ENCODE measurements at regions not wholly inside any gene's neighbourhood (a gene's known extent, or its start where the extent isn't known, plus 50 kb on each side); places are given as distances from the start of the nearest gene placed in this dataset.

- 86% methylated on average over 3 of the region's 3 CpGs; no CpG with 5 or more reads in 1 of the 2 experiments for WGBS, 2 experiments (ENCODE audit: extremely low coverage in 1 of 2, insufficient coverage in 1 of 2, insufficient read length in 1 of 2, insufficient replicate concordance in 2 of 2, low coverage in 1 of 2, low lambda C conversion rate in 2 of 2, missing lambda C conversion rate in 1 of 2)
- ChIA-PET POLR2A (ENCODE audit: partially characterized antibody) (interaction anchor here (0.7 to 27.3 kb wide), 3 partner anchors 13 to 63 kb away, joined by 3 to 804 read pairs (median 4); partner anchors contain the start of gene AMOTL2), CTCF (ENCODE audit: partially characterized antibody) (interaction anchor here (0.6 to 7.1 kb wide), 25 partner anchors 15 to 370 kb away, joined by 3 to 84 read pairs (median 4); no protein-coding TSS in a partner anchor)
- Histone ChIP-seq H2AK5ac (ENCODE audit: low read depth, low read length) (no peak overlapping the region), H3K4me1 (replicated peaks in 1 of 4; ENCODE audit: control insufficient read depth in 3 of 4, insufficient read depth in 4 of 4, low read length in 3 of 4) (0 out of 7 replicates have a peak, but pooled peaks cover 0 to 3% (median 0%) of the 10 kb centered on the region in 4 experiments), H3K23ac (ENCODE audit: insufficient read length) (no peak overlapping the region), H2AFZ (ENCODE audit: low read length) (no peak overlapping the region), H4K5ac (ENCODE audit: insufficient read length, low read depth, low read length) (no peak overlapping the region), H4K91ac (replicated peaks; ENCODE audit: insufficient read length, low read length) (no peak overlapping the region), H3K27me3 (replicated peaks in 1 of 4; ENCODE audit: control insufficient read depth in 3 of 4, extremely low read depth in 1 of 4, insufficient read depth in 3 of 4, low read length in 3 of 4) (no peaks in the 10 kb centered on the region), H3K79me1 (ENCODE audit: low read depth, low read length) (no peaks in the 10 kb centered on the region), H3K4ac (replicated peaks; ENCODE audit: insufficient read length, low read depth, low read length) (no peak overlapping the region), H3K79me2 (ENCODE audit: control insufficient read depth in 1 of 2, insufficient read depth in 2 of 2, low read length in 2 of 2) (no peaks in the 10 kb centered on the region), H2BK5ac (ENCODE audit: low read depth, low read length) (no peak overlapping the region), H2BK20ac (ENCODE audit: low read length) (no peak overlapping the region), H4K20me1 (replicated peaks in 1 of 2; ENCODE audit: control insufficient read depth in 1 of 2, insufficient read depth in 2 of 2, low read length in 2 of 2) (no peaks in the 10 kb centered on the region), H2BK120ac (replicated peaks; ENCODE audit: low read depth, low read length) (no peak overlapping the region), H3K36me3 (ENCODE audit: control insufficient read depth in 2 of 4, insufficient read depth in 4 of 4, low read length in 3 of 4) (no peaks in the 10 kb centered on the region), H2BK12ac (ENCODE audit: low read depth, low read length) (no peak overlapping the region), H3K4me3 (ENCODE audit: extremely low read depth in 1 of 4, insufficient read depth in 2 of 4, low read depth in 3 of 4, low read length in 4 of 4) (no peak overlapping the region), H3K23me2 (ENCODE audit: low read depth, low read length) (no peaks in the 10 kb centered on the region; the same call in 1 of the 2 replicates), H3K18ac (ENCODE audit: extremely low read depth, low read length) (no peak overlapping the region), H3K9ac (replicated peaks in 1 of 4; ENCODE audit: extremely low read depth in 1 of 4, low read depth in 3 of 4, low read length in 3 of 4) (no peak overlapping the region), H4K8ac (ENCODE audit: extremely low read depth, insufficient read depth, low read length) (no peak overlapping the region), H3K56ac (replicated peaks; ENCODE audit: insufficient read length, low read depth, low read length) (no peak overlapping the region), H3K9me3 (ENCODE audit: insufficient read depth in 2 of 2, low read depth in 1 of 2, low read length in 1 of 2) (no peaks in the 10 kb centered on the region), H3K27ac (ENCODE audit: low read depth, low read length) (no peak overlapping the region), H3K4me2 (ENCODE audit: insufficient read depth in 1 of 2, low read depth in 2 of 2, low read length in 2 of 2) (no peak overlapping the region), H3K14ac (ENCODE audit: insufficient read length) (no peak overlapping the region), H2BK15ac (ENCODE audit: low read length) (no peak overlapping the region)
- TF ChIP-seq CTCF (IDR thresholded peaks at IDR 0.05; ENCODE audit: control extremely low read depth in 1 of 3, insufficient read depth in 1 of 3, low read depth in 1 of 3, low read length in 3 of 3) (peak; percentile 35 to 47 (median 47)), RAD21 (IDR thresholded peaks at IDR 0.05 in 1 of 2, conservative IDR thresholded peaks at IDR 0.05 in 1 of 2; ENCODE audit: low read depth in 2 of 2, low read length in 2 of 2) (peak; percentile 32 to 56), CTBP2 (IDR thresholded peaks at IDR 0.05; ENCODE audit: borderline replicate concordance, insufficient read depth, insufficient read length, low read length) (no peak)
- no peak for FAIRE-seq
- no peak for DNase-seq (ENCODE audit: low read depth in 1 of 2, low spot score in 2 of 2)
These were observed 49.9 kb upstream of the RYK start for GRCh38 chr3:134300520-134300919.

All from H1 (cell line).